HEK293 (cell line): ENCODE measurements at regions not wholly inside any gene's neighbourhood (a gene's known extent, or its start where the extent isn't known, plus 50 kb on each side); places are given as distances from the start of the nearest gene placed in this dataset.

Experiments used
- FEZF1 ChIP-seq: fragments of 450-650 bp; formaldehyde crosslinking; IDR thresholded peaks from 2 replicates; pipeline ENCODE4 v1.5.1; 2016; ENCODE audit warnings: missing biosample characterization, missing genetic modification characterization
- GLIS2 ChIP-seq: fragments of 450-650 bp; formaldehyde crosslinking; IDR thresholded peaks from 2 replicates; pipeline ENCODE4 v1.5.1; 2016; ENCODE audit warnings: missing biosample characterization, missing genetic modification characterization
- HOXD13 ChIP-seq: sonication (generic); formaldehyde crosslinking; IDR thresholded peaks from 2 replicates; pipeline ENCODE4 v1.8.0; 2022; ENCODE audit warnings: missing genetic modification reagents, borderline replicate concordance
- PRDM10 ChIP-seq: fragments of 450-650 bp; formaldehyde crosslinking; IDR thresholded peaks from 2 replicates; pipeline ENCODE4 v1.5.1; 2016; ENCODE audit warnings: missing biosample characterization, missing genetic modification characterization
- SETDB1 ChIP-seq: IDR thresholded peaks from one replicate; pipeline ENCODE4 v1.6.1; 2017; ENCODE audit warnings: mild to moderate bottlenecking, low read length, moderate library complexity, mixed read lengths; ENCODE audit not compliant: insufficient read length
- ZBTB10 ChIP-seq: fragments of 450-650 bp; formaldehyde crosslinking; IDR thresholded peaks from 2 replicates; pipeline ENCODE4 v1.5.1; 2016; ENCODE audit warnings: missing biosample characterization, missing genetic modification characterization
- ZBTB48 ChIP-seq: fragments of 450-650 bp; formaldehyde crosslinking; IDR thresholded peaks from 2 replicates; pipeline ENCODE4 v1.5.1; 2016; ENCODE audit warnings: missing biosample characterization, missing genetic modification characterization
- ZNF114 ChIP-seq: fragments of 450-650 bp; formaldehyde crosslinking; IDR thresholded peaks from 2 replicates; pipeline ENCODE4 v1.5.0; 2017; ENCODE audit warnings: missing biosample characterization, missing genetic modification characterization
- ZNF140 ChIP-seq: fragments of 450-650 bp; formaldehyde crosslinking; IDR thresholded peaks from 2 replicates; pipeline ENCODE4 v1.5.1; 2016; ENCODE audit warnings: missing biosample characterization, missing genetic modification characterization
- ZNF148 ChIP-seq: fragments of 450-650 bp; formaldehyde crosslinking; IDR thresholded peaks from 2 replicates; pipeline ENCODE4 v1.5.0; 2017; ENCODE audit warnings: missing biosample characterization, missing genetic modification characterization, borderline replicate concordance
- ZNF169 ChIP-seq: fragments of 450-650 bp; formaldehyde crosslinking; IDR thresholded peaks from 2 replicates; pipeline ENCODE4 v1.5.1; 2016; ENCODE audit warnings: missing biosample characterization, missing genetic modification characterization
- ZNF239 ChIP-seq: fragments of 450-650 bp; formaldehyde crosslinking; IDR thresholded peaks from 2 replicates; pipeline ENCODE4 v1.5.1; 2016; ENCODE audit warnings: missing biosample characterization, missing genetic modification characterization
- ZNF311 ChIP-seq: fragments of 450-650 bp; formaldehyde crosslinking; IDR thresholded peaks from 2 replicates; pipeline ENCODE4 v1.5.1; 2017; ENCODE audit warnings: missing biosample characterization, missing genetic modification characterization, borderline replicate concordance
- ZNF449 ChIP-seq: fragments of 450-650 bp; formaldehyde crosslinking; IDR thresholded peaks from 2 replicates; pipeline ENCODE4 v1.5.1; 2017; ENCODE audit warnings: missing biosample characterization, mild to moderate bottlenecking, missing genetic modification characterization, moderate library complexity
- ZNF518A ChIP-seq: fragments of 450-650 bp; formaldehyde crosslinking; conservative IDR thresholded peaks from 2 replicates; pipeline ENCODE4 v1.5.1; 2016; ENCODE audit warnings: low read depth, missing biosample characterization, missing genetic modification characterization
- ZNF561 ChIP-seq: fragments of 450-650 bp; IDR thresholded peaks from 2 replicates; pipeline ENCODE4 v1.5.1; 2018; ENCODE audit warnings: missing biosample characterization, missing genetic modification characterization, borderline replicate concordance
- ZNF626 ChIP-seq: fragments of 450-650 bp; sonication (Bioruptor Pico); formaldehyde crosslinking; IDR thresholded peaks from 2 replicates; pipeline ENCODE4 v1.5.1; 2018; ENCODE audit warnings: missing biosample characterization, missing genetic modification characterization, inconsistent platforms
- ZNF639 ChIP-seq: fragments of 450-650 bp; formaldehyde crosslinking; IDR thresholded peaks from 2 replicates; pipeline ENCODE4 v1.5.1; 2016; ENCODE audit warnings: missing biosample characterization, missing genetic modification characterization
- ZNF701 ChIP-seq: fragments of 450-650 bp; formaldehyde crosslinking; IDR thresholded peaks from 2 replicates; pipeline ENCODE4 v1.5.1; 2016; ENCODE audit warnings: missing biosample characterization, missing genetic modification characterization
- ZSCAN30 ChIP-seq: fragments of 450-650 bp; IDR thresholded peaks from 2 replicates; pipeline ENCODE4 v1.5.1; 2018; ENCODE audit warnings: missing biosample characterization, mild to moderate bottlenecking, missing genetic modification characterization, moderate library complexity

- TF ChIP-seq ZNF148 (tag by site-specific recombination) (no peak), ZNF169 (tag by site-specific recombination) (no peak), ZNF114 (tag by site-specific recombination) (0 out of 2 replicates have a peak, but pooled peaks have one; percentile 23), ZBTB48 (tag by site-specific recombination) (no peak), PRDM10 (tag by site-specific recombination) (no peak), ZBTB10 (tag by site-specific recombination) (no peak), ZSCAN30 (no peak), ZNF561 (no peak), ZNF311 (tag by site-specific recombination) (no peak), GLIS2 (tag by site-specific recombination) (no peak), ZNF140 (tag by site-specific recombination) (no peak), ZNF639 (tag by site-specific recombination) (no peak), ZNF449 (tag by site-specific recombination) (no peak), ZNF518A (tag by site-specific recombination) (no peak), ZNF626 (tag by site-specific recombination) (no peak), HOXD13 (no peak), ZNF239 (tag by site-specific recombination) (peak; percentile 77; the same call in 1 of the 2 replicates), ZNF701 (no peak), SETDB1 (no peak), FEZF1 (tag by site-specific recombination) (no peak)
Observed at GRCh38 chr19:31095100-31095804, 254.0 kb downstream of the TSHZ3 start (continued).
